Ovary (tissue), 3 donors: ENCODE measurements at regions not wholly inside any gene's neighbourhood (a gene's known extent, or its start where the extent isn't known, plus 50 kb on each side); places are given as distances from the start of the nearest gene placed in this dataset.

Experiments
- CTCF ChIP-seq, 3 donors: fragments of 450-650 bp in 2 of 3; fragments of 200-600 bp in 1 of 3; IDR thresholded peaks; one replicate each; pipeline versions ENCODE4 v1.5.1 to v1.8.0; 2016 to 2022; ENCODE audit warnings: antibody characterized with exemption in 3 of 3, mild to moderate bottlenecking in 1 of 3
- POLR2A ChIP-seq: fragments of 450-650 bp; IDR thresholded peaks from one replicate; pipeline ENCODE4 v1.6.1; 2017; ENCODE audit warnings: antibody characterized with exemption, mild to moderate bottlenecking, moderate library complexity
- donor health status: DM: no; HTN: no; CAD: no.

DNA sequence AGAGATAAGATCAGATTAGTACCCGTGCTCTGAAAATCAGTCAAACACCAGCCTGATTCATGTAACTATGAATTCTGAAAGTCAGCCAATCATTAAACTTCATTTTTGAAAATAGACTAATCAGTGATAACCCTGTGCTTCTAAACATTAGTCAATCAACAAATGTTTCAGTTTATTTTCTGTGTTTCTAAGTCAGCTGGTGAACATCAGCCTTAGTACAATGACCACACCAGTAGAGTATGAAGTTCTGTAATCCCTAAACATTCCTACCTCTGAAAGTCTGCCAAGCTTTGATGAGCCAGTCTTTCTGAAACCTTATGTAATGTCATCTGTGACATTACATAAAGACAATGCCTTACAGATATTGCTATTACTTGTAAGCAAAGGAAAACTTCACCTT lies 807.4 kb upstream of the CRIM1 start:
- TF ChIP-seq CTCF (IDR thresholded peaks at IDR 0.05) (no peak), POLR2A (no peak)
